MCF 10A (cell line): ENCODE measurements at regions not wholly inside any gene's neighbourhood (a gene's known extent, or its start where the extent isn't known, plus 50 kb on each side); places are given as distances from the start of the nearest gene placed in this dataset.

Experiments
- BruUV-seq: library from RNA; stranded (reverse); fragments of 400-500 nt; replicated peaks from 2 replicates; lab custom pipeline; 2021; lab: Mats Ljungman, UMichigan
- CTCF ChIA-PET: fragments of 300-600 bp; sonication (Branson Sonifier 250); formaldehyde crosslinking; extraction: SDS; loops from one replicate; lab custom pipeline; 2021; ENCODE audit warnings: antibody characterized with exemption, inconsistent platforms; lab: Yijun Ruan, JAX
- POLR2A ChIA-PET: fragments of 300-600, 350-650 bp; sonication (Branson Sonifier 250); formaldehyde crosslinking; extraction: SDS; loops from one replicate; lab custom pipeline; 2020; ENCODE audit warnings: antibody characterized with exemption, inconsistent platforms; lab: Yijun Ruan, JAX
- DNase-seq: peaks from one replicate; pipeline ENCODE4 v3.0.0-alpha.2; 2018; ENCODE audit not compliant: unreplicated experiment
- H3K27ac Mint-ChIP-seq: one replicate; pipeline ENCODE4 v1.8.0; 2022; ENCODE audit warnings: mild to moderate bottlenecking, low read depth, mixed read lengths; ENCODE audit not compliant: unreplicated experiment
- H3K27me3 Mint-ChIP-seq: one replicate; pipeline ENCODE4 v1.8.0; 2022; ENCODE audit warnings: mixed read lengths; ENCODE audit not compliant: insufficient read depth, unreplicated experiment
- H3K36me3 Mint-ChIP-seq: one replicate; pipeline ENCODE4 v1.8.0; 2022; ENCODE audit warnings: mild to moderate bottlenecking, moderate library complexity, mixed read lengths; ENCODE audit not compliant: insufficient read depth, unreplicated experiment
- H3K4me1 Mint-ChIP-seq: one replicate; pipeline ENCODE4 v1.8.0; 2022; ENCODE audit warnings: mixed read lengths; ENCODE audit not compliant: insufficient read depth, unreplicated experiment
- H3K4me3 Mint-ChIP-seq: one replicate; pipeline ENCODE4 v1.8.0; 2022; ENCODE audit warnings: mild to moderate bottlenecking, moderate library complexity, mixed read lengths; ENCODE audit not compliant: unreplicated experiment
- H3K9me3 Mint-ChIP-seq: one replicate; pipeline ENCODE4 v1.8.0; 2022; ENCODE audit warnings: mixed read lengths; ENCODE audit not compliant: unreplicated experiment
- CTCF ChIP-seq: fragments of 200-600 bp; IDR thresholded peaks from one replicate; pipeline ENCODE4 v1.8.0; 2022; ENCODE audit warnings: antibody characterized with exemption, mild to moderate bottlenecking; ENCODE audit not compliant: unreplicated experiment
- intact Hi-C: fragments of 100-400 bp; cut with micrococcal nuclease; formaldehyde crosslinking; loops from 2 replicates; pipeline ENCODE4 v1.14.1; 2022

GRCh38 chr7:25543210-25543609 lies 314.9 kb upstream of the NPVF start:
- intact Hi-C loops, result no loop called here
- no peak for TF ChIP-seq CTCF
- no peak for DNase-seq
- H3K9me3 Mint-ChIP-seq, result no peaks in the 10 kb centered on the region
- H3K27ac Mint-ChIP-seq, result no peak overlapping the region
- no peaks in the 10 kb centered on the region for H3K36me3 Mint-ChIP-seq
- no peak overlapping the region for H3K4me3 Mint-ChIP-seq
- H3K4me1 Mint-ChIP-seq, result peaks cover 5% of the 10 kb centered on the region
- no TSS peak for BruUV-seq
- ChIA-PET POLR2A (no interaction called here), CTCF (interaction anchor here (0.5 kb wide), 1 partner anchor 138 kb away, joined by 3 read pairs; no protein-coding TSS in a partner anchor)
- H3K27me3 Mint-ChIP-seq, result peaks cover 89% of the 10 kb centered on the region

- no peaks in the 10 kb centered on the region for H3K9me3 Mint-ChIP-seq
- POLR2A ChIA-PET, result no interaction called here
- H3K27me3 Mint-ChIP-seq, result peaks cover 89% of the 10 kb centered on the region
- no peak for TF ChIP-seq CTCF
- no TSS peak for BruUV-seq
- H3K36me3 Mint-ChIP-seq, result no peaks in the 10 kb centered on the region
- H3K27ac Mint-ChIP-seq, result no peak overlapping the region
- CTCF ChIA-PET, result interaction anchor here (0.5 to 0.6 kb wide), 4 partner anchors 22 to 1421 kb away, joined by 3 to 4 read pairs (median 3); no protein-coding TSS in a partner anchor
- intact Hi-C loops, result no loop called here
- DNase-seq, result no peak
- H3K4me1 Mint-ChIP-seq, result peaks cover 5% of the 10 kb centered on the region
- H3K4me3 Mint-ChIP-seq, result no peak overlapping the region
Observed at GRCh38 chr7:25543798-25544197, 315.5 kb upstream of the NPVF start.

- Mint-ChIP-seq H3K9me3 (no peaks in the 10 kb centered on the region), H3K4me1 (peaks cover 5% of the 10 kb centered on the region), H3K36me3 (no peaks in the 10 kb centered on the region), H3K27ac (no peak overlapping the region), H3K27me3 (peaks cover 89% of the 10 kb centered on the region), H3K4me3 (no peak overlapping the region)
- CTCF ChIA-PET, result interaction anchor here (0.5 to 0.6 kb wide), 4 partner anchors 21 to 1422 kb away, joined by 3 to 4 read pairs (median 3); no protein-coding TSS in a partner anchor
- BruUV-seq, result no TSS peak
- intact Hi-C loops, result no loop called here
- no peak for DNase-seq
- TF ChIP-seq CTCF, result no peak
- POLR2A ChIA-PET, result no interaction called here
Observed at GRCh38 chr7:25544254-25544653, 316.0 kb upstream of the NPVF start.

- TF ChIP-seq CTCF, result no peak
- CTCF ChIA-PET, result interaction anchor here (0.6 kb wide), 1 partner anchor 284 kb away, joined by 3 read pairs; no protein-coding TSS in a partner anchor
- POLR2A ChIA-PET, result no interaction called here
- intact Hi-C loops, result no loop called here
- BruUV-seq, result no TSS peak
- no peak overlapping the region for H3K4me3 Mint-ChIP-seq
- no peaks in the 10 kb centered on the region for H3K36me3 Mint-ChIP-seq
- no peaks in the 10 kb centered on the region for H3K9me3 Mint-ChIP-seq
- peaks cover 90% of the 10 kb centered on the region for H3K27me3 Mint-ChIP-seq
- peaks cover 5% of the 10 kb centered on the region for H3K4me1 Mint-ChIP-seq
- DNase-seq, result no peak
- H3K27ac Mint-ChIP-seq, result no peak overlapping the region
Observed at GRCh38 chr7:25545124-25546008, 317.1 kb upstream of the NPVF start.
